ENCODE measurements at regions not wholly inside any gene's neighbourhood (a gene's known extent, or its start where the extent isn't known, plus 50 kb on each side); places are given as distances from the start of the nearest gene placed in this dataset.
"Not testable (repeated sequence)": the region's sequence is repeated elsewhere in the genome, so short reads cannot be mapped to it uniquely, and the experiment has no call there.

DNA sequence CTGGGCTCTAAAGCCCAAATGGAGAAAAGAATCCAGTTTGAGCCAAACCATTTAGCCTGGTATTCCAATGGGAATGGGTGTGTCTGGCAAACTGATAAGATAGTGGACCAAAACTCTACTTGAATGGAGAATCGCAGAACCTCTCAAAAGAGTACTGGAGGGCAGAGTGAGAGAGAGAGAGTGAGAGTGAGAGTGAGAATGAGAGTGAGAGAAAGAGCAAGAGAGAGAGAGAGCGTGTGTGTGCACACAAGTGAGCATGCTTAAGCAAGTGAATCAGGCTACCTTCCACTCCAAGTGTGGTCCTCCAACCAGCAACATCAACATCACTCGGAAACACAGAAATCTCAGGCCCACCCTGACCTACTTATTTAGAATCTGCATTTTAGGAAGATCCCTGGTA lies 58.8 kb downstream of the UQCRFS1 start:
- no peak for DNase-seq

DNA sequence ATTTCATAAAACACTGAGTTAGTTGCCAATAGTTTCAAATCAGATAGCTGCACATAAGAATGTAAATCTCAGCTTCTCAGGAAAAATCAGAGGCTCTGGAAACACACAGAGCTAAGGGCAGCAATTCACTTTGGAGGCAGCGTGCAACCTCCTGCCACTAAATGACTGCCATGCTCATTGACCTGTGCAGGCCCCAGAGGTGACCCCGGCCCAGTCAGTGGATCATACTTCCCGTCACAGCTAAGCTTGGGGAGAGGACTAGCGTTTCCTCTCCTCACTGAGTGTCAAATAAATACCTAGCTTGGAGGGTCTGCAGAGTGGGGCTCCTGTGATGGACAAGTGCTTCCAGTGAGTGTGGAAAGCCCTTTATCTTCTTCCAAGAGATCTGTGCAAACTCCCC lies 67.2 kb downstream of the UQCRFS1 start:
- DNase-seq = no peak

DNA sequence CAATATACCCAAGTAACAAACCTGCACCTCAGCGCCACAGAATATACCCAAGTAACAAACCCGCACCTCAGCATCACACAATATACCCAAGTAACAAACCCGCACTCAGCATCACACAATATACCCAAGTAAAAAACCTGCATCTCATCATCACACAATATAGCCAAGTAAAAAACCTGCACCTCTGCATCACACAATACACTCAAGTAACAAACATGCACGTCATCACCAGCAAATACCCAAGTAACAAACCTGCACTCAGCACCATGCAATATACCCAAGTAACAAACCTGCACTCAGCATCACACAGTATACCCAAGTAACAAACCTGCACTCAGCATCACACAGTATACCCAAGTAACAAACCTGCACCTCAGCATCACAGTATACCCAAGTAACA lies 69.8 kb downstream of the UQCRFS1 start:
- no peak for DNase-seq

DNA sequence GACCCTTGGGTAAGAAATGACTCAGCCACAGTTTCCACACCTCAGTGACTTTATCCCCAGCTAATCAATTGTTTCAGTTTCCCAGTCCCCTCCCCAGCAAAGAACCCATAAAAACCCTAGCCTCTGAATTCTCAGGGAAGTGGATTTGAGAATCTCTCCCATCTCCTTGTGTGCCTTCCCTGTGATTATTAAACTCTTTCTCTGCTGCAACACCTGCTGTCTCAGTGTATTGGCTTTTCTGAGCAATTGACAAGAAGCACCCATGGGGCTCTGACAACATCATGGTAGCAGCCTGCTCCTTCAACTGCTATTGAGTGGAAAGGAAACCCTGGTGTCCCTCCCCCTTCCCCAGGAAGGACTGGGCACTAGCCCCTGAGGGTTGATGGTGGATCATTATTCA lies 73.7 kb downstream of the UQCRFS1 start:
- DNase-seq = no peak

DNA sequence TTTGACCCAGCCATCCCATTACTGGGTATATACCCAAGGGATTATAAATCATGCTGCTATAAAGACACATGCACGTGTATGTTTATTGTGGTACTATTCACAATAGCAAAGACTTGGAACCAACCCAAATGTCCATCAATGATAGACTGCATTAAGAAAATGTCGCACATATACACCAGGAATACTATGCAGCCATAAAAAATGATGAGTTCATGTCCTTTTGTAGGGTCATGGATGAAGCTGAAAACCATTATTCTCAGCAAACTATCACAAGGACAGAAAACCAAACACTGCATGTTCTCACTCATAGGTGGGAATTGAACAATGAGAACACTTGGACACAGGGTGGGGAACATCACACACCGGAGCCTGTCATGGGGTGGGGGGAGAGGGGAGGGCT lies 74.7 kb downstream of the UQCRFS1 start:
- DNase-seq = not testable (repeated sequence)

DNA sequence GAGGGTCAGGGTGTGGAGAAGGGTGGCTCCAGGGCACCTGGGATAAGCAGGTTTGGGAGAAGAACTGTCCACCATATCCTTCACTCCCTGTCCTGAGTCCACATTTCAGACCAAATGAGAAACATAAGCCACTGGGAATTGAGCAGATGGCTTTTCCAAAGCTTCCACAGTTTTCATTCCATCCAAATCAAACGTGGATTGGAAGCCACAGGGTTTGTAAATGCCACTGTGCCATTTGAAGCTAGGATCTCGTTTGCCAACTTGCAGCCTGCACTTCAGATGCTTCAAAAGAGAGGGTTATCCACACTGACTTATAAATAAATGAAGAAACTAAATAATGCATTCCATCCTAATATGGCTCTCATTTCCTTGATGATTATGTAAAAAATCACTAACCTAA lies 81.5 kb downstream of the UQCRFS1 start:
- no peak for DNase-seq

DNA sequence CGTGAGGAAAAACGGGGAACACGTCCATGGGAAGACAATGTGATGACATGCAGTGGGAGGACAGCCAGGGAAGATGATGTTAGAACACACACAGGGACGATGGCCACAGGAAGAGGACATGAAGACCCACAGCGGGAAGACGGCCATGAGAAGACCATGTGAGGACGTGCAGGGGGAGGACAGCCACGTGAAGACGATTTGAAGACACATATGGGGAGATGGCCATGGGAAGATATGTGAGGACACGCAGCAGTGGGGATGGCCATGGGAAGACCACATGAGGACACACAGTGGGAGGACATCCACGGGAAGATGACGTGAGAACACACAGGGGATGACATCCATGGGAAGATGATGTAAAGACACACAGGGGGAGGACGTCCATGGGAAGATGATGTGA lies 83.8 kb downstream of the UQCRFS1 start:
- DNase-seq = no peak

DNA sequence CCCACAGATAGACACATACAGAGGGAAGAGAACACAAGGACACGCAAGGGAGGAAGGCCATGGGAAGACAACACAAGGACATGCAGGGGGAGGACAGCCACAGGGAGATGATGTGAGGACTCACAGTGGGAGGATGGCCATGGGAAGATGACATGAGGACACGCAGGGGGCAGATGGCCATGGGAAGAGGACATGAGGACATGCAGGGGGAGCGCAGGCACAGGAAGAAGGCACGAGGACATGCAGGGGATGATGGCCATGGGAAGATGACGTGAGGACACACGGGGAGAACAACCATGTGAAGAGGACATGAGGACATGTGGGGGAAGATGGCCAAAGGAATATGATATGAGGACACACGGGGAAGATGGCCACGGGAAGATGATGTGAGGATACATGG lies 84.7 kb downstream of the UQCRFS1 start:
- no peak for DNase-seq

DNA sequence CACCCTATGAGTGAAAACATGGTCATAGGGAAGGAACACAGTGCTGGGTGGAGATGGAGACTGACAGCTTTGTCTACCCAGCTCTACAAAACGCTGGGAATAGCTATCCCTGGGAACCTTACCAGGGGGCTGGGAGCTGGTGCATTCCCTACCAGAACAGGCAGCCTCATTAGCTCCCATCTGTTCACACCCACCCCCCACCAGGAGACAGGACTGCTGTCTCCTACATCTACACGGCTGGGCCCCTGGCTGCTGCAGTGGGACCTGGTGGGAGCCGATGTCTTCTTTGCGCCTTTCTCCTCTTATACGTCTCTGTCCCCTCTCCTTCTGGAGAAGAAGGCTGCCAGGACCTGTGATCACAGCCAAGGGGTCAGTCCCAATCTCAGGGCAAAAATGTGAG lies 90.8 kb downstream of the UQCRFS1 start:
- DNase-seq = no peak

DNA sequence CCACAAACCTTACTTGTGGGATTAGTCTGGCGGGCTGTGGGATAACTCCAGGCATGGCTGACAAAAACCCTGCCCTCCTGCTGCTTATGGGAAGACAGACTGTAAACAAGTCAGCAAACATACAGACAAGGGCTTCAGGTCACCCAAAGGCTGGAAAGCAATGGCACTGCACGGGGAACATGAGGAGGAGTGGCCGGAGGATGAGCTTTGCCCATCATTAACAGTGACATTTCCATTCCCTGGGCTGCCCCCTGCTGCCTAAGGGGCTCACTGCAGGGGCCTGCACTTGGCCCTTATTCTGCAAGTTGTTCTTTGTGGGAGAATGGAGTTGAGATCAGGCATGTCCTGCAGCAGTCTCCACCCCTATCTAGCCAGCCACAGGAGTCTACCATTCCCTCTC lies 91.3 kb downstream of the UQCRFS1 start:
- no peak for DNase-seq

DNA sequence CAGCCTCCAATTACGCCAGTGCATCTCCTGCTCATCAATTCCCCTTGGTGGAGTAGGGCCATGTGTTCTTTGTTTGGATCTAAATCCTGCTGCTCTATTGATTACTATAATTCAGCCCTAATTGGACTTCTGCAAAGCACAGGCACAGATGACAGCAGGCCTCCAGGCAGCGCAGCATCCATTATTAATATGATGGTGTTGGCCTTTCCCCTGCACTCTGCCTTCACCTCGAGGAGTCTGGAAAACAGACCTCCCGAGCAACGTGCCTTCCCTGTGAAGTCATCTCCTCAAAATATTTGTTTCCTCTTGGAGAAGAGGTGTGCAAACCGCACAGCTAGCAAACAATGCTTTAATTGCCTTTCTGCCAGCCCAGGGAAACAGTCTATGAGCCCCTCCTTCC lies 92.5 kb downstream of the UQCRFS1 start:
- no peak for DNase-seq

DNA sequence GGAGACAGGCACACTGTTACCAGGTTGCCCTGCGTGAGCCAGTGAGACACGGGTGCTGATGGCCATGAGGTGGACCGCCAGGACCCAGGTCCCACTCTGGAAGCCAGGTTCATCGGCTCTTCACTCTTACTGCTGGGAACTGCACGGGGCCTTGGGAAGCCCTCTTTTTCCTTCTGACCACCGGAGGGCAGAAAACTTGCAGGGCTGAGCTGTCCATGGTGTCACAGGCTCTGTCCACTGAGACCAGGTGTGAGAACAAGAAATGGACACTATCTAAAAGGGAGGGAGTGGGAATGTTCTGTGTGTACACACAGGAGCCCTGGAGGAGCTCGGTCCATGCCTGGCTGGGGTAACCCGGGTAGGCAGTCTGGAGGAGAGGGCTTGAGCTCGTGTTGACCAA lies 93.4 kb downstream of the UQCRFS1 start:
- no peak for DNase-seq

DNA sequence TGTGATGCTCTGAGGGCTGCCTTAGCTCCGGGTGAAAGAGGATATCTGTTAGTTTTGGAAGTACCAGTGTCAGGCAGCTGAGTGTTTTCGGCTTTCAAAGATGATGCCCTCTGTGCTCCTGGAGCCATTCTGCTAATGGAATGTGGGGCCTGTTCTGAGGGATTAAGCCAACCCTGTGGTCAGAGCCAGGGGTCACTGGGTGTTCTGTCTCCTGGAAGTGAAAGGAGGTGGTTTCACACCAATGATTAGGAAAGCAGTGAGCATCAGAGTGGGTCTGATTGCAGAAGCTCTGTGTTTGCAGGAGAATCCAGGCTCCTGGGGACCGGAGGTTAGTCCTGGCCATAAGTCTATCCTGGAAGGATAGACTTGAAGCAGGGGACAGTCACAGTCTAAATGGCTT lies 94.6 kb downstream of the UQCRFS1 start:
- no peak for DNase-seq

DNA sequence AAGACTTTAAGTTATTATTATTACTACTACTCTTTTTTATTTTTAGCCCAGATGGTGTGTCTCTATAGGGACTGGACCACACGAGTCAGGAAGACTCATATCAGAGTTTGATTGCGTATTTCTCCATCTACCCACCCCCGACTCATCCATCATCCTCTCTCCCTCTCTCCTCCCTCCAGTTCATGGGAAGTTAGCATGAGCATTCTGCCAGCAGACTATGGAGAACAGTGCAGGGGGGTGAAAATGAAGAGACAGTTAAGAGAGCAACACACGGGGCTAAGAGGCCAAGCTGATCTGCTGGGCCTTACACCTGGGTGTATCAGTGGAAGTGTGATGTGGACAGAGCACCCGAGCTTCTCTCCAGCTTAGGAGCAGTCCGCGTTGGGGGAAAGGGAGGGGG lies 95.0 kb downstream of the UQCRFS1 start:
- no peak for DNase-seq

DNA sequence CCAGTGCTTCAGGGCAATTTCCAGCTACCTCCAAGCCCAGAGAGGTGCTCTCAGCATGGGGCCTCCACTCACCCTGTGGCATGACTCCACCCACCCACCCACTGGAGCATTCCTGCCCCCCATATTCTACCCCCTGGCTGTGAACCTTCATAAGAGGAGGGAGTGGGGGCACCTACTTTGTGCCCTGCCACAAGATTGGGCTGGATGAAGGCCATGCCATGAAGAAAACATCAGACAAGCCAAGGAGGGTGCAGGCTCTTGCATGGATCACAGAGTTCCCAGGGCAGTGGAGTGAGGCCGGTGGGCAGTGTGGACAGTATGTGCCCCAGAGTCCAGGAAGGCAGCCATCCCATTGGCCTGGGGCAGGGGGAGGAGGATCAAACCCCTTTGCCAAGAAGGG lies 97.8 kb downstream of the UQCRFS1 start:
- DNase-seq = no peak

DNA sequence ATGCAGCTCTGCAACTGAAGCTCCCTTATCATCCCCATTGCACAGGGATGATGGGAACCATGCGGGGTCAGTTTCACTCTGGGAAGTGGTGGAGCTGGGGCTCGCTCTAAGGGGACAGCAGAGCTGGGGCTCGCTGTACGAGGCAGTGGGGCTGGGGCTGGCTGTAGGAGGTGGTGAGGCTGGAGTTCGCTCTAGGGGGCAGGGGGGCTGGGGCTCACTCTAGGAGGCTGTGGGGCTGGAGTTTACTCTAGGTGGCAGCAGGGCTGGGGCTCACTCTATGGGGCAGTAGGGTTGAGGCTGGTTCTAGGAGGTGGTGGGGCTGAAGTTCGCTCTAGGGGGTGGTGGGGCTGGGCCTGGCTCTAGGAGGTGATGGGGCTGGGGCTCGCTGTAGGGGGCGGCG lies 99.1 kb downstream of the UQCRFS1 start:
- no peak for DNase-seq

DNA sequence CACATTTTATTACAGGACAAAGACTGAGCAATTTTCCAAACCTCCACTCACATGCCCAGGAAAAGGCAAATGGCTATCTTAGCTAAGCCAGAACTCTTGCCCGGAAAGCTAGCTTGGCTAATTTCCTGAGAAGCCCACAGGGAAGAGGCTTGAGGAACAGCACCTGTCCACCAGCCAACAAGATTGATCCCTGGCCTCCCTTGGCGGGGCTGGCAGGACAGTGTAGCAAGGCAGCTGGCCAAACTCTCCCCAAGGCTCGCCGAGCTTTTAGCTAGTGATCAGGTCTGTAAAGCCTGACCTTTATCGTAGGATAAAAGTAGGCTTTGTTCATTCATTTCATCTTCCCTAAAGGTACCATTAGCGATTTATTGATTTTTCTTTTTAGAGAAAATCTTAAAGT lies 101.4 kb downstream of the UQCRFS1 start:
- DNase-seq = no peak

DNA sequence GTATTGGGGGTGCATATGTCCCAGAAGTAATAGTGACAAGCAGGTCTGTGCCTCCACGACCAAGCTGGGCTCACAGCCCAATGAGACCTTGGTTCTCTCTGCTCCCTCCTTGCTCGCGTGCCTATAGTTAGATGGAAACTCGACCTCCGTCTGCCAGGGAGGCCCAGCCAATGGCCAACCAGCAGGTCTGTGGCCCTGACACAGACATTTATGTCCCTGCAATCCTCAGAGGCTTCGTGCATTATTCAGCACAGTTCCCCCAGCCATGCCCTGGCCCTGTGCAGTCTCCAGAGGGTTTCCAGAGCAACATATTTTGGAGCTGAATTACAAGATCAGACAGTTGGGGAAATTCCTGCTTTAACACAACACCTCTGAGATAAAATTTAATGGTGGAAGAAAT lies 105.1 kb downstream of the UQCRFS1 start:
- DNase-seq = no peak

DNA sequence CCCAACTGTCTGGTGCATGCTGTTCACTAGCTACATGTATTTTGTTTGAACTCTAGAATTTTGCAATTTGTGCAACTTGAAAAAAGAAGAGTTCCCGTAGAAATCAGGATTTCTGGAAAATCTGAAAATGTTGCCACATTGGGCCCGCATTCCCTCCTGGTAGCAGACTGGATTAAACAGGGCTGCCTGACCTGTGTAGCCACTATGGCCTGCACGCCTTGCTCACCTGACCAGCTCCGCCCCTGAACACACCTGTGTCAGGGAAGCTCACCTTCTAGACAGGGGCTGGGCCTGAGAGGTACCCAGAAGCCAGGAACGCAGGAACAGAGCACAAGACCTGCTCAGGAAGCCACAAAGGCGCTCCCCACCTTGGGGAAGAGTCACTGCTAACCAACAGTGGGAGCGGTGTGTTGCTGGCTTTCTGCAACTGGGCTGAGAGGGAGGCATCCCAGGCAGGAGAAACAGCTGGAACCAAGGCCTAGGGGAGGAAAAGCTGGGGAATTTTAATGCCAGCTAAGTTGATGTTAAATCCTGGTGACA lies 106.5 kb downstream of the UQCRFS1 start:
- DNase-seq = no peak

DNA sequence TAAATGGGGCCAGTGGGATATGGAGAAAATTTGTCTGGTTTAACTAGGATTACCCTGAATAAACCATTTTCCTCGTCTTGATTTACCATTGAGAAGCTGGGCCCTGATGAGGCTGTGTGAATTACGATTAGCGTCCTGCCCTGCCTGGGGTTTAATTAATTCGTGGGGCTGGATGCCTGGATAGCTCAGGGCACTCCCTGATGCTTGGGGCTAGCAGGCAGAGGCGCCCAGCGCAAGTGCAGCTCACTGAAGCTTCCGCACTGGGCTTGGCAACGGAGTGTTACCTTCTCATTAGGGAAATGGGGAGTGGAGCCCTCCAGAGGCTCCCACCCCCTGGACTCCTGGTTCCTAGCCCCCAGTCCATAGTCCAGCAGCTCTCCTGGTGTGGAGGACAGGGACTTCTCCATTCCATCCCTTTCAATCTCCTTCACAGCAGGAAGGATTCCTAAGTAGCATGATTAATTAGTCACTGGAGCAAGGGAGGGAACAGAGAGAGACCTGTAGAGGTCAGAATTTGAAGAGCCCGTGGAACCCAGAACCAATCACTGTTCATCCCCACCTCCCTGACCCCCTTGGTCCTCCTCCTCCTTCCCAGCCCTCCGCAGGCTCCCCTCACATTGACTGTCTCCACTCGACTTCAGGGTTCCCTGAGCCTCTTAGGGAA lies 107.2 kb downstream of the UQCRFS1 start:
- DNase-seq = no peak

DNA sequence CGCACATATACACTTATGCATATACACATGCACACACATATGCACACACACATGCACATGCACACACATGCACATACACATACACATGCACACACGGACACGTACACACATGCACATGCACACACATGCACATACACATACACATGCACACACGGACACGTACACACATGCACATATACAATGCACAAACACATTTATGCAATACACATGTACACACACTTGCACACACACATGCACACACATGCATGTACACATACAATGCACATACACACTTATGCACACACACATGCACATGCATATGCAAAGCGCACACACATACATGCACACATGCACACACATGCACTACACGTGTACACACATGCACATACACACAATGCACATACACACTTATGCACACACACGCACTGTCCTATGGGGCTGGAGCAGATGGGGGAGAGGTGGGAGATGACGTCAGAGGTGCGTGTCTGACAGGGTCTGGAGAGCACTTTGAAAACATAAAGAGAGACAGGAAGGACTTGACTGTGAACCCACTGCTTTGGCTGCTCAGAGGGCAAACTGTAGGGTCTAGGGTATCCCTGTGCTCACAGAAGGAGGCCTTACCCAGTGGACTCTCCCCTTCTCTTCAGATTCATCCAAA lies 108.2 kb downstream of the UQCRFS1 start:
- no peak for DNase-seq

DNA sequence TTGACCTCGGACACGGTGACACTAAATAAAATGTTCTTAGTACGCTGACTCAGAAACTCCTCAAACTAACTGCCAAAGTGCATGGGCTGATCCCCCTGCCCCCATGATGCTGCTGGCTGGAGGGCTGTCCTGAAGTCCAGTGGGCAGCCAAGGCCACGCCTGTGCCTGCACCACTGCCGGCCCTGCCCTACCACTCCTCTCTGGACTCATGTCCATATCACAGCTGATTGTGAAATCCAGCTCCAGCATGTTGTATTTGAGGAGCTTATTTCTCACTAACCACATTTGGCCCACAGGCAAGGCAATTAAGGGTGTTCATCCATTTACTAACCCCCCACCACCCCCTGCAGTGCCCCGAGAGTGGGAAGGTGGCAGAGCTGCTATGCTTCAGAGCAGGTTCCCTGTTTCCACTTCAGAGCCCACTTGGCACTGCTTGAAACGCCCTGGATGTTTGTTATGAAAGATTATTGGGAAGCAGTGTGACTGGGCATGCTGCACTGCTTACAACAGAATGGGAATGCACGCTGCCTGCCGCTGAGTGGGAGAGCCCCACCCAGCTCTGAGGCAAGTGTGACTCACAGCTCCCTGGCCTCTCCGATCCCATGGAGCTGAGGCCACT lies 114.0 kb downstream of the UQCRFS1 start:
- DNase-seq = no peak

DNA sequence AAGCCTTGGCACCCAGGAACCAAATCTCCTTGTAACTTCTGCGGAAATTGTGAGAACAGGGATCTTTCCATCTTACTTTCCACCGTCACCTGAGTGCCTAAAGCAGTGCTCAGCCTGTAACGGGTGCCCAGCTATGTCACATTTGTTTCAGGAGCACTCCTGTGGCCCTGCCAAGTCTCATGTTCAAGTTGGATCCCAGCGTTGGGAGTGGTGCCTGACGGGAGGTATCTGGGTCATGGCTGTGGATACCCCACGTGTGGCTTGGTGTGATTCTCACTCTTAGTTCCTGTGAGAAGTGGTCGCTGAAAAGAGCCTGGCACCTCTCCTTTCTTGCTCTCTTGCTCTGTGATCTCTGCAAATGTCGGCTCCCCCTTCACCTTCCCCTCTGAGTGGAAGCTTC lies 114.9 kb downstream of the UQCRFS1 start:
- DNase-seq = no peak

DNA sequence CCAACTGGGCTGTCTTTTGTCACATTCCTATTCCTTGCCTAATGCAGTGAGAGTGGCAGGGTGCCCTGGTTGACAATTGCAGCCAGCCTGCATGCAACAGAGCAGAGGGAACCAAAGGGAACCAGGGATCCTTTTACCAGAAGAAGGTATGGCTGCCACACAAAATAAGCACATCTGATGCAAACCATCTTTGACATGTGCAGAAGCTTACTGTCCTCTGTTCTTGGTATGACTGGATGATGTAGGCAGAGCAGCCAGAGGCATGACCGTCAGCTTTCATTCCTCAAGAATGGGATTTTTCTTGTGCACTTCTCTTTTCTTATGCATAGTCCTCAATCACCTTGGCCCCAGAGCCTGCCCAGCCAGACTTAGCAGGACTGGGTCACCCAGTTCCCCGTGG lies 116.1 kb downstream of the UQCRFS1 start:
- DNase-seq = no peak

DNA sequence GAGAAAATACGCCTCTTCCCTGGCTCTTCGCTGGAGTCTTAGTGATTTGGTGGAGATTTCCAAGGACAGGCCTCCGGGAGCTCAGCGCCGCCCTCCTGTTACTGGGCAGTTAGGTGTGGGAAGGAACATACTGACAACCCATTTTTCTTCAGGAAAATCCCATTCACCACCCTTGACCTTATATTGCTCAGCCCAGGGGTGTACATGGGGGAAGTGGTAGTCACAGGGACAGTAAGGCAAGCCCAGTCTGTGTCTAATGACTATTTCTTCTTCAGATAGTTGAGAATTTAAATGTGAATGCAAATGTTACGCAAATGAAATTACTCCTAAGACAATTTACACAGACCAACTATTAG lies 119.4 kb downstream of the UQCRFS1 start:
- DNase-seq = no peak
